SKM-1 treated with dmso at 0.1 percent for 144 hours (cell line): ENCODE measurements at regions not wholly inside any gene's neighbourhood (a gene's known extent, or its start where the extent isn't known, plus 50 kb on each side); places are given as distances from the start of the nearest gene placed in this dataset.
A peak's percentile ranks its signal among the peaks of the same experiment; 100 is the strongest.

Experiments used
- DNase-seq: peaks from one replicate; lab custom pipeline; 2025; ENCODE audit not compliant: unreplicated experiment; lab: John Stamatoyannopoulos, UW

- no peak for DNase-seq
These were observed 277.1 kb downstream of the KLF12 start for GRCh38 chr13:73857106-73857505.

- no peak for DNase-seq
These were observed 283.1 kb downstream of the KLF12 start for GRCh38 chr13:73851104-73851503.

GRCh38 chr13:73850104-73850873 lies 283.9 kb downstream of the KLF12 start:
- no peak for DNase-seq

GRCh38 chr13:73849292-73849691 lies 284.9 kb downstream of the KLF12 start:
- no peak for DNase-seq

GRCh38 chr13:73844986-73845385 lies 289.2 kb downstream of the KLF12 start:
- DNase-seq = no peak

DNA sequence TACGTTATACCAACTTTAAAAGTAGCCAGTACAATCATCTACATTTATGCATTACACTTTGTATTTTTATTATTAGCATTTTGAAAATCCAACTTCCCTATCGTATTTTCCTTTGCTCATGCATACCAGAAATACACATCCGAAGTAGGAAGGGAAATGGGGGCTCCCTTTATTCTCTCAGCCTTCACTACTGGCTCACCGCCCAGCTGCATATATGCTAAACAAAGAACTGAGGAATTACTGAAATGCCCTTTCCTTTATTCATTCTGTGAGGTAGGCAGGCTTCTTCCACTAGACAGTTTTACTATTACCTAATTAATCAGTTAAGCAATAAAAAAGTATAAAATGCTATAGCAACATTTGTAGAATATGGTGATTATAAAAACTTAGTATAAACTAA lies 291.6 kb downstream of the KLF12 start:
- no peak for DNase-seq

DNA sequence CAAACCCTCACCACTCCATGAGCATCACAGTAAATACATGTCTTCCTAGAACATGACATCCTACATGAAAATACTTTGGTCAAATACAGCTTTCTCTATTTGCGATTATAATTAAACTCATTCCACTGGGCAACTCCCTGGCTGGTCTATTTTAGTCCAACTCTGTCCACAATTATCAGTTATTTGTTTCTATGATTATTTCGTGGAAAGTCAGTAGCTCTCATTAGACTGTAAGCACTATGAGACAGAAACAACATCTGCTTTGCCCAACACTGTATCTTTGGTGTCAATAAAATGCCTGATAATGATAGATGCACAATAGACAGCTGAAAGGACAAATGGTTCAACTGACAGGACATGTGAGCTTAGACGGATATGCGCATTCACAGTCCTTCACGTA lies 292.0 kb downstream of the KLF12 start:
- DNase-seq = no peak

DNA sequence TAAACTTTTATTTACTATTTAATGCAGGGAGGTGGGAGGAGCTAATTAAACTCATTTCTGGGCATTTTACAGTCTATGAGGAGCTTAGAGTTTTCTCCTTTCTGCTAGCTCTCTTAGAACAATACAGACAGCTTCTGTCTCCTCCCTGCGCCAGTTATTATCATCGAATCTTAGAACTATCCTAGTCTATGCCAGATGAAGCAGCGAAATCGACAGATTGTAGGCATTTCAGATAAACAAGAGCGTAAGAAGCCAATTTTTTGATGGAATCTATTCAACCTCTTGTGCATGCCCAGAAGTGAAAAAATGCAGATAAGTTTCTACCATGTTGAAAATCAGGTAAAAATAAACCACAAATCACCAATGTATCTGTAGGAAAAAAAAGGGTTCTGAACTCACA lies 297.1 kb downstream of the KLF12 start:
- no peak for DNase-seq

GRCh38 chr13:73835138-73835721 lies 299.0 kb downstream of the KLF12 start:
- peak; percentile 20 for DNase-seq

DNA sequence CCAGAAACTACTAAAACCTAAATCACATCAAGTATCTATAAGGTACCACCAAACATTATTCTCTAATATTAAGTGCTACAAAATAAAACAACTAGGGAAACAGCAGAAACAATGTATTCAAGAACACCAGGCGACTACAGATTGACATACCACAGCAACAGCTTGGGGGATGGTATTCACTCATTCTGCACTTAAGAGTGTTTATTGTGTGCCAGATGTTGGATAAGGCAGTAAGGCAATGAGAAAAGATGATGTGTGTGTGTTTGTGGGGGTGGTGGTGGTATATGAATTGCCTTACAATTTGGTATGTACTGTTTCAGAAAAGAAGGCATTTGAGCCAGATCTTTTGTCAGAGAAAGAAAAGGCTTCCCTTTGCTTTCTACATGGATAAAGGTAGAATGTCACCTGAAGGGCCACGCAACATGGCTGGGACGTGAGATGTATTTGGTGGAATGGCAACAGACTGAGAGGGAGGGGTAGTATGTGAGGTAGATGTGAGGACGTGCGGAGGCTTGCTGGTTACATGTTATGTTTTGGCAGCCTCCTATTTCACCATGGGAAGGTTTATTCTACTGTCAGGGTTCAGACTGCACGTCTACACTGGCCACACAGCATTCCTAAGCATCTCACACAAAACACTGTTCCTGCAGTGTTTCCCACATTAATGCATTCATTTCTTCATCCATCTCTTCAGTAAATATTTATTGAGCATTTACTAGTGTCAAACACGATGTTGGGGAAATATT lies 300.7 kb downstream of the KLF12 start:
- DNase-seq = no peak

DNA sequence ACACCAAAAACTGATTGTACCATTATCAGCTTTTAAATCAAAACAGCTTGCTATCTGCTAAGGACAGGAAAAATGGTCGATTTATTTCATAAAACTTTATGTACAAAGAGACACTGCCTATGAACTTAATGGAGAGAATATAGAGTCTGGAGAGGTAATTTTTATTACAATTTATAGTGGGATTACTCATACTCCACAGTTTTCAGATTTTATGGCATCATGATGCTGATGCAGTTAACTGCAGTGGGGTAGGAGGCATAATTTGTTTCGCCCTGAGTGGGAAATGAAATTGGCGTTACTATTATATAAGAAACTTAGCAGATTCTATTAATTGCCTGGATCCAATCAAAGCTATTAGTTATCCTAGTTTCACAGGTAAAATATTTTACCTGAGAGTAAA lies 301.4 kb downstream of the KLF12 start:
- DNase-seq = no peak

DNA sequence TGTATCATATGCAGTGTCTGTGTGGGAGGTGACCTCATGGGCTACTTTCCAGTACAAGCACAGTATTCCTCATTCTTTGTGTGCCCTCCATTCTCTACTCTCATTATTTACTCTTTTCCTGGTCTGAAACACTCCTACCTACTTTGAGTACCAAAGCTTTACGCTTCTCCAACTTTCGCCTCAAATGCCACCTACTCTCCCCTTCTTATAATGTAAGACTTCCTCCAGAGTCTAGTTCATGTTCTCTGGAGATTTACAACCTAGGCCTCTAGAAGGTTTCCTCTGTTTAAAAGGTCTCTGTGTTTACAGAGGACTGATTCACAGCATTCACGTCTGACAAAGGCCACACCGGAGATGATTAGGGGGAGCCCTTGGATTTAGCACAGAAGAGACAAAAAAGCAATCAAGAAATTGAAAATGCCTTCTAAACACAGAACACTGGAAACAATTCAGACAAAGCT lies 302.0 kb downstream of the KLF12 start:
- DNase-seq = no peak

GRCh38 chr13:73829416-73829815 lies 304.8 kb downstream of the KLF12 start:
- no peak for DNase-seq

GRCh38 chr13:73828811-73829210 lies 305.4 kb downstream of the KLF12 start:
- DNase-seq = no peak

- no peak for DNase-seq
These were observed 306.8 kb downstream of the KLF12 start for GRCh38 chr13:73827434-73827833.

DNA sequence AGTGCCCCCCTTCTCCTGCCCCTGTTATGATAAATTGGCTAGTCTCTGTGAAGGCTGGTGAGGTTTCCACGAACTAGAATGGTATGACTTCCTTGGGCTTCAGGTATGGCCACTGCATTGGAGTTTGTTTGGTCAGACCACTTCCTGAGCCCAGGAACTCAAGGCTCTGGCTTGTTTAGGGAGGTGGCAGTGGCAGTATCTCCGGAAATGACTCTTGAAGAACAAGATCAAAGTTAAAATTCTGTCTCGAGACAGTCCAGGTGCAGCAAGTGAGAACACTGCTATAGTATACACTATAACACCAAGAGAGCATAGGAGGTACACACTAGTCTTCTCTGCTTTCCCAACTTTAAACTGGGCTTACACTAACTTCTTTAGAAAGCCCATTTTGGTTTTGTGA lies 309.1 kb downstream of the KLF12 start:
- no peak for DNase-seq

DNA sequence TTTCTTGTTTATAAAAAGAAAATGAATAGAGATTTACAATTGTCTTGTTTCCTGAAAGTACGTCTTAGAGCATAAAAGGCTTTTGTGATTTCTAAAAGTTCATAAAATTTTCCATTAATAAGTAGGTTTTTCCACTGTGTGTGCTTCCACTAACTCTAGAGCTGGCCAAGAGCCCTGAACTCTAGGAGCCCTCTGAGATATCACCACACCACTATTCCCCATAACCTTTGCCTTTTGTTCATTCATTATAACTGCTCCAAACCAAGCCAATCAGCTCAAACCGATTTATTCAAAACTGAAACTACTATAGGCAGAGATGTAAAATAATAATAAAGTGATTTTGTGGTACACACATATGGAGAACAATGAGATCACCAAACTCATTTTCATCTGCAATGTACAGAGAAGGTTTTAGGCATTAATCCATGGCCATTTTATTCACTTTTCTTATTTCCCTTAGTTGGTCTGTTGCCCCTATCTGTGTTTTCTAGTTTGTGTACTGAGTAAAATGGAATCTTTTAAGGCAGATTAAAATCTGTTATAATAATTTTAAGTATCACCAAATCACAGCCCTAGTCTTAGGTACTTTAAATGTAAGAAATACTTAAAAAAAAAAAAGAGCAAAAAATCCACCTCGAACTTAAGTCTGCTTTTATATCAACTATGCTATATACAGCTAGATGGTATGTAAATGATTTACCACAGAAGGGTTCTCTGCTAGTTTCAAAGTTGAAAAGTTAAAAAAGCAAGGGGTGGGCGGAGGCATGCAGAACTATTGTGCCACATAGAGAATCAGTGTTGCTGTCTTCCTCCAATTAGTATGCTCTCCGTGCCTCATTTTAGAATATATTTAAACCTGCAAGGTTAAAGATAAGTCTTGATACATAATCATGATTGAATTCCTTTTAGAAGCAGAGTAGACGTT lies 311.3 kb downstream of the KLF12 start:
- no peak for DNase-seq

DNA sequence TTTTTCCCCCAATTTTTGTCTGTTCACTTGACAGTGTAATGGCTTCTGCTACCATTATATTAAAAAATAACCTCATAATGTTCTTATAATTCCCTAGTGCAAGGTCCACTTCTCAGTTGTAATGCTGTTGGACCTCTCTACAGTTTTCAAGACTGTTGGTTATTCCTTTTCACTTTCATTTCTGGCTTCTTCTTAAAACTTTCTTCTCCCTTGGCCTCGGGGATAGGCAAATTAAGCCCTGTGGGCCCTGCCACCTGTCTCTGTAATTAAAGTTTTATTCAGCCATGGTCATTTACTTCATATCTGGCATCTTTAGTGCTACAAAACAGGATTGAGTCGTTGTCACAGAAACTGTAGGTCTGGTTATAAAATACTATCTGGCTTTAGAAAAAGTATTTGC lies 313.5 kb downstream of the KLF12 start:
- DNase-seq = no peak

GRCh38 chr13:73820285-73820684 lies 313.9 kb downstream of the KLF12 start:
- DNase-seq = no peak

GRCh38 chr13:73819711-73820110 lies 314.5 kb downstream of the KLF12 start:
- DNase-seq = no peak

DNA sequence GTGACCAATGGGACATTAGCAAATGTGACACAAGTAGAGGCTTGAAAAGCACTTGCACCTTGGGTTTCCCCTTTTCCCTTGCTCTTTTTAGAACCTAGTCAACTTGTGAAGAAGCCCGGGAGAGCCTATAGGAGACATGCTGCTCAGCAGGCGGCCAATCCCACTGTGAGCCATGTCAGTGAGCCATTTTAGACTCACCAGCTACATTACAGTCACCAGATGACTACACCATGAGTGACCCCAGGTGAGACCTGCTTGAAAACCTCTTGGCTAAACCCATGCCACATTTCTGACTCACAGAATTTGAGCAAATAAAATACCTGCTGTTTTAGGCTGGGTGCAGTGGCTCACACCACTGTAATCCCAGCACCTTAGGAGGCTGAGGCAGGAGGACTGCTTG lies 317.5 kb downstream of the KLF12 start:
- no peak for DNase-seq
